ENCODE measurements at regions not wholly inside any gene's neighbourhood (a gene's known extent, or its start where the extent isn't known, plus 50 kb on each side); places are given as distances from the start of the nearest gene placed in this dataset.

GRCh38 chr3:28575746-28576613 lies 227.4 kb upstream of the AZI2 start:
- no peak for TF ChIP-seq CTCF (IDR thresholded peaks at IDR 0.05; ENCODE audit: control extremely low read depth, extremely low read depth, low read depth, missing control alignments)

DNA sequence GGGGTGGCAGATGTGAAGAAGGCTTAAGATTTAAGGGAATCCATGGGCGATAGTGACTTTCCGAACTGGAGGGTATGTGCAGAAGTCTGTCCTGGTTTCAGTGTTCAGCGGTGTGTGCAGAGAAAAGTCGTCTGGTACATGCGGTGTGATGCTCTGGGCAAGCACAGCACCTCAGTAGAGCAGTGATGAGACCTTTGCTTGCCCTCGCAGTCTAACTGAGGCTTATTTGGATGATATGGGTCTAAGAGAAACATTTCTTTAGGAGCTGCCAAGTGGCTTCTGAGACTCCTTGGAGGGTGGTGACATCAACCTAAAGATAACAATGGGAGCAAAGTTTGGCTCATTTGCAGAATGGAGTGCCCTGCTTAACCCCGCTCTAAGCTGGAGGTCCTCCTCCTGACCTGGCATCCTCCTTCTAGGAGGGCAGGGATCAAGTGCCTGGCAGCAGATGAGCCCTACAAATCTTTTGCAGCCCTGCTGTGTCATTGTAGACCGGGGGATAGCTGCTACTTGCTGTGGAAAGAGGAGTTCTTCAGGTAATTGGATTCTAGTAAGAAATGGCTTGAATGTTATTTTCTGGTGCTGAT lies 228.1 kb upstream of the AZI2 start:
- CTCF ChIA-PET, result interaction anchor here (1.2 kb wide), 1 partner anchor 13 kb away, joined by 3 read pairs; no protein-coding TSS in a partner anchor
- POLR2A ChIA-PET, result no interaction called here
- no peak for TF ChIP-seq CTCF (IDR thresholded peaks at IDR 0.05; ENCODE audit: control extremely low read depth, extremely low read depth, low read depth, missing control alignments)
- DNase-seq (ENCODE audit: extremely low spot score), result no peak

More at GRCh38 chr3:28575746-28576613, 227.4 kb upstream of the AZI2 start:
- ChIA-PET CTCF (no interaction called here), POLR2A (no interaction called here)
- peak; percentile 12 for DNase-seq (ENCODE audit: extremely low spot score)

- TF ChIP-seq CTCF (IDR thresholded peaks at IDR 0.05; ENCODE audit: control extremely low read depth, extremely low read depth, low read depth, missing control alignments), result no peak
- ChIA-PET CTCF (interaction anchor here (0.9 to 1.2 kb wide), 2 partner anchors 12 to 90 kb away, joined by 3 read pairs; no protein-coding TSS in a partner anchor), POLR2A (no interaction called here)
- no peak for DNase-seq (ENCODE audit: extremely low spot score)
Observed at GRCh38 chr3:28577941-28578500, 229.4 kb upstream of the AZI2 start.

GRCh38 chr3:28586325-28586724 lies 237.7 kb upstream of the AZI2 start:
- ChIA-PET CTCF (interaction anchor here (1.0 kb wide), 1 partner anchor 16 kb away, joined by 5 read pairs; no protein-coding TSS in a partner anchor), POLR2A (no interaction called here)
- no peak for DNase-seq (ENCODE audit: extremely low spot score)
- no peak for TF ChIP-seq CTCF (IDR thresholded peaks at IDR 0.05; ENCODE audit: control extremely low read depth, extremely low read depth, low read depth, missing control alignments)

DNA sequence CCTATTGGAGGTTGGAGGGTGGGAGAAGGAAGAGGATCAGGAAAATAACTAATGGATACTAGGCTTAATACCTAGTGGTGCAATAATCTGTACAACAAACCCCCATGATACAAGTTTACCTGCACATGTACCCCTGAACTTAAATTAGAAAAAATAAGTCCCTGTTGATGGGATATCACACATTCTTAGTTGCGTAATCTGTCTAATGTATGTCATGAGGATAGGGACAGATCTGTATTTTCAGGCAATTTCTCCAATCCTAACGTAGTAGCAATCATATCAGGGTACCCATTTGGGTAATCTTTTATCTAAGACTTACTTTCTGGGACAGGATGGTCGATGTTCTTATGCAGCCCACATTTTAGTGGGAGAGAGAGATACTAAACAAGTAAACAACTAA lies 239.1 kb upstream of the AZI2 start:
- TF ChIP-seq CTCF (IDR thresholded peaks at IDR 0.05; ENCODE audit: control extremely low read depth, extremely low read depth, low read depth, missing control alignments), result no peak
- POLR2A ChIA-PET, result no interaction called here
- no peak for DNase-seq (ENCODE audit: extremely low spot score)
- CTCF ChIA-PET, result no interaction called here

GRCh38 chr3:28590216-28590615 lies 241.6 kb upstream of the AZI2 start:
- TF ChIP-seq CTCF (IDR thresholded peaks at IDR 0.05; ENCODE audit: control extremely low read depth, extremely low read depth, low read depth, missing control alignments), result no peak
- no peak for DNase-seq (ENCODE audit: extremely low spot score)
- CTCF ChIA-PET, result interaction anchor here (1.0 to 1.1 kb wide), 2 partner anchors 13 to 77 kb away, joined by 3 read pairs; no protein-coding TSS in a partner anchor
- POLR2A ChIA-PET, result no interaction called here
